Keratinocyte (primary cell): ENCODE measurements at regions not wholly inside any gene's neighbourhood (a gene's known extent, or its start where the extent isn't known, plus 50 kb on each side); places are given as distances from the start of the nearest gene placed in this dataset.

Source experiments
- DNase-seq: peaks from one replicate; pipeline ENCODE4 v3.0.0-alpha.2; 2011; ENCODE audit warnings: low read depth, missing footprints, low spot score
- FAIRE-seq: peaks from 2 replicates; lab custom pipeline; 2011; peaks lifted over from hg19 to GRCh38; lab: Jason Lieb, UNC
- H2AFZ ChIP-seq: 2 replicates; pipeline ENCODE4 v1.6.0; 2012; ENCODE audit warnings: low read length, control low read depth, inconsistent platforms; ENCODE audit not compliant: control insufficient read depth
- H3K27ac ChIP-seq: 2 replicates; pipeline ENCODE4 v1.5.1; 2011; ENCODE audit warnings: low read length; ENCODE audit not compliant: control insufficient read depth, insufficient read depth
- H3K27me3 ChIP-seq: 3 replicates; pipeline ENCODE4 v1.6.0; 2011; ENCODE audit warnings: low read length; ENCODE audit not compliant: control insufficient read depth, insufficient read depth; ENCODE audit errors: extremely low read depth
- H3K36me3 ChIP-seq, 2 experiments: 2 replicates in 1 of 2; 3 replicates in 1 of 2; pipeline ENCODE4 v1.5.1; 2011; ENCODE audit warnings: low read length in 2 of 2, mild to moderate bottlenecking in 1 of 2; ENCODE audit not compliant: control insufficient read depth in 2 of 2, insufficient read depth in 2 of 2; ENCODE audit errors: extremely low read depth in 1 of 2
- H3K4me1 ChIP-seq: 3 replicates; pipeline ENCODE4 v1.5.1; 2011; ENCODE audit warnings: low read length; ENCODE audit not compliant: control insufficient read depth, insufficient read depth; ENCODE audit errors: extremely low read depth
- H3K4me2 ChIP-seq: 3 replicates; pipeline ENCODE4 v1.6.0; 2011; ENCODE audit warnings: low read depth, low read length; ENCODE audit not compliant: control insufficient read depth, insufficient read depth; ENCODE audit errors: extremely low read depth
- H3K4me3 ChIP-seq, 3 experiments: fragments of 200-600 bp in 1 of 3; sonication (generic) in 1 of 3; 2 replicates in 2 of 3; 3 replicates in 1 of 3; pipeline ENCODE4 v1.5.1; 2011 to 2016; ENCODE audit warnings: low read length in 3 of 3, mild to moderate bottlenecking in 3 of 3, control low read depth in 2 of 3, inconsistent platforms in 1 of 3, low read depth in 1 of 3, mixed read lengths in 1 of 3, mixed run types in 1 of 3, moderate library complexity in 1 of 3; ENCODE audit not compliant: control insufficient read depth in 2 of 3, insufficient read depth in 2 of 3; ENCODE audit errors: extremely low read depth in 1 of 3
- H3K79me2 ChIP-seq: 2 replicates; pipeline ENCODE4 v1.6.0; 2012; ENCODE audit warnings: low read length; ENCODE audit not compliant: control insufficient read depth, insufficient read depth
- H3K9ac ChIP-seq: 3 replicates; pipeline ENCODE4 v1.6.0; 2011; ENCODE audit warnings: low read length; ENCODE audit not compliant: control insufficient read depth, insufficient read depth; ENCODE audit errors: extremely low read depth
- H3K9me1 ChIP-seq: 3 replicates; pipeline ENCODE4 v1.6.0; 2011; ENCODE audit warnings: low read length; ENCODE audit not compliant: control insufficient read depth, insufficient read depth; ENCODE audit errors: extremely low read depth
- H3K9me3 ChIP-seq: 2 replicates; pipeline ENCODE4 v1.5.1; 2012; ENCODE audit warnings: low read depth, low read length; ENCODE audit not compliant: control insufficient read depth
- H4K20me1 ChIP-seq: 3 replicates; pipeline ENCODE4 v1.6.0; 2011; ENCODE audit warnings: low read length; ENCODE audit not compliant: control insufficient read depth, insufficient read depth; ENCODE audit errors: extremely low read depth
- EZH2 ChIP-seq: IDR thresholded peaks from one replicate; pipeline ENCODE4 v1.6.1; 2012; ENCODE audit warnings: inconsistent platforms, mild to moderate bottlenecking, low read length, moderate library complexity
- dilution Hi-C: fragments of 300-500 bp; cut with MboI; formaldehyde crosslinking; loops from one replicate; pipeline ENCODE4 v1.7.0; 2020; ENCODE audit warnings: low sequenced_read_pairs; ENCODE audit not compliant: extremely low pct_ligation_motif_present
- TF ChIP-seq, protein P1 (sequence below), 3 experiments: IDR thresholded peaks in 1 of 3; conservative IDR thresholded peaks in 1 of 3; optimal IDR thresholded peaks in 1 of 3; 2 replicates in 2 of 3; 3 replicates in 1 of 3; pipeline versions ENCODE3 to v1.5.1; 2011; ENCODE audit warnings: low read length in 3 of 3, mild to moderate bottlenecking in 3 of 3, moderate library complexity in 2 of 3, control low read depth in 1 of 3, inconsistent platforms in 1 of 3; ENCODE audit not compliant: insufficient read depth in 2 of 3; ENCODE audit errors: extremely low read depth in 1 of 3

DNA sequence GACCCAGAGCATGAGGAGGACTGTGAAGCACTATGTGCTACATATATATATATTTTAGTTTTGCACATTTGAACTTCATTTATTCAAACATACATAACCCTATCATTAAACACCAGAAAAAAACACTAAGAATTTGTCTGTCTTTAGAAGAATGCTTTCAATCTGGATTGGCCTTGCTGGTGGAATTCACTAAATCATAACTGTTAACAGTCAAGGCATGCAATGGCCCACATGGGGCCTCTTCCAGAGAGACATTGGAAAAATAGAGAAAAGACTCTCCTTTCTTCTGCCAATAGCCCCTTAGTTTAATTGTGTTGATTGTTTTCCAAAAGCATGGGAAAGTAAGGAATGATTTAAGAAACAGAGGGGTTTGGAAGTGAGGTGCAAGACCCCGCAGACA is 77.9 kb downstream of the MRPL32 start:
- DNase-seq, result no peak
- Histone ChIP-seq H3K27ac (no peak overlapping the region), H3K4me1 (no peaks in the 10 kb centered on the region), H3K4me3 (no peak overlapping the region), H3K79me2 (no peaks in the 10 kb centered on the region), H3K4me2 (no peak overlapping the region), H3K9me1 (no peaks in the 10 kb centered on the region), H3K9me3 (no peaks in the 10 kb centered on the region), H3K27me3 (no peaks in the 10 kb centered on the region), H2AFZ (no peak overlapping the region), H3K9ac (no peak overlapping the region), H4K20me1 (no peaks in the 10 kb centered on the region), H3K36me3 (no peaks in the 10 kb centered on the region)
- FAIRE-seq, result no peak
- dilution Hi-C loops, result no loop called here
- TF ChIP-seq, protein P1, sequence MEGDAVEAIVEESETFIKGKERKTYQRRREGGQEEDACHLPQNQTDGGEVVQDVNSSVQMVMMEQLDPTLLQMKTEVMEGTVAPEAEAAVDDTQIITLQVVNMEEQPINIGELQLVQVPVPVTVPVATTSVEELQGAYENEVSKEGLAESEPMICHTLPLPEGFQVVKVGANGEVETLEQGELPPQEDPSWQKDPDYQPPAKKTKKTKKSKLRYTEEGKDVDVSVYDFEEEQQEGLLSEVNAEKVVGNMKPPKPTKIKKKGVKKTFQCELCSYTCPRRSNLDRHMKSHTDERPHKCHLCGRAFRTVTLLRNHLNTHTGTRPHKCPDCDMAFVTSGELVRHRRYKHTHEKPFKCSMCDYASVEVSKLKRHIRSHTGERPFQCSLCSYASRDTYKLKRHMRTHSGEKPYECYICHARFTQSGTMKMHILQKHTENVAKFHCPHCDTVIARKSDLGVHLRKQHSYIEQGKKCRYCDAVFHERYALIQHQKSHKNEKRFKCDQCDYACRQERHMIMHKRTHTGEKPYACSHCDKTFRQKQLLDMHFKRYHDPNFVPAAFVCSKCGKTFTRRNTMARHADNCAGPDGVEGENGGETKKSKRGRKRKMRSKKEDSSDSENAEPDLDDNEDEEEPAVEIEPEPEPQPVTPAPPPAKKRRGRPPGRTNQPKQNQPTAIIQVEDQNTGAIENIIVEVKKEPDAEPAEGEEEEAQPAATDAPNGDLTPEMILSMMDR (optimal IDR thresholded peaks at IDR 0.05 in 1 of 3, IDR thresholded peaks at IDR 0.05 in 1 of 3, conservative IDR thresholded peaks at IDR 0.05 in 1 of 3; ENCODE audit: extremely low read depth in 1 of 3, insufficient read depth in 2 of 3, low read length in 3 of 3), result no peak
- TF ChIP-seq EZH2, result no peak

DNA sequence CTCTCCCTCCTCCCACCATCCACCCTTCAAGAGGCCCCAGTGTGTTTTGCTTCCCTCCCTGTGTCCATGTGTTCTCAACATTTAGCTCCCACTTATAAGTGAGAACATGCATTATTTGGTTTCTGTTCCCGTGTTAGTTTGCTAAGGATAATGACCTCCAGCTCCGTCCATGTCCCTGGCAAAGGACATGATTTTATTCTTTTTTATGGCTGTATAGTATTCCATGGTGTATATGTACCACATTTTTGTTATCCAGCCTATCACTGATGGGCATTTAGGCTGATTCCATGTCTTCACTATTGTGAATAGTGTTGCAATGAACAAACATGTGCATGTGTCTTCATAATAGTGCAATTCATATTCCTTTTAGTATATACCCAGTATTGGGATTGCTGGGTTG is 79.7 kb downstream of the MRPL32 start:
- no peaks in the 10 kb centered on the region for H3K79me2 ChIP-seq
- H3K9ac ChIP-seq, result no peak overlapping the region
- FAIRE-seq, result no peak
- no peaks in the 10 kb centered on the region for H3K9me3 ChIP-seq
- H3K4me3 ChIP-seq, result no peak overlapping the region
- H3K9me1 ChIP-seq, result no peaks in the 10 kb centered on the region
- H3K27me3 ChIP-seq, result no peaks in the 10 kb centered on the region
- dilution Hi-C loops, result no loop called here
- H4K20me1 ChIP-seq, result no peaks in the 10 kb centered on the region
- no peak overlapping the region for H3K27ac ChIP-seq
- no peaks in the 10 kb centered on the region for H3K4me1 ChIP-seq
- H3K4me2 ChIP-seq, result no peak overlapping the region
- DNase-seq, result no peak
- H2AFZ ChIP-seq, result no peak overlapping the region
- TF ChIP-seq EZH2, result no peak
- TF ChIP-seq, protein P1 (optimal IDR thresholded peaks at IDR 0.05 in 1 of 3, IDR thresholded peaks at IDR 0.05 in 1 of 3, conservative IDR thresholded peaks at IDR 0.05 in 1 of 3; ENCODE audit: extremely low read depth in 1 of 3, insufficient read depth in 2 of 3, low read length in 3 of 3), result no peak
- no peaks in the 10 kb centered on the region for H3K36me3 ChIP-seq
